ENCODE measurements at regions not wholly inside any gene's neighbourhood (a gene's known extent, or its start where the extent isn't known, plus 50 kb on each side); places are given as distances from the start of the nearest gene placed in this dataset.

DNA sequence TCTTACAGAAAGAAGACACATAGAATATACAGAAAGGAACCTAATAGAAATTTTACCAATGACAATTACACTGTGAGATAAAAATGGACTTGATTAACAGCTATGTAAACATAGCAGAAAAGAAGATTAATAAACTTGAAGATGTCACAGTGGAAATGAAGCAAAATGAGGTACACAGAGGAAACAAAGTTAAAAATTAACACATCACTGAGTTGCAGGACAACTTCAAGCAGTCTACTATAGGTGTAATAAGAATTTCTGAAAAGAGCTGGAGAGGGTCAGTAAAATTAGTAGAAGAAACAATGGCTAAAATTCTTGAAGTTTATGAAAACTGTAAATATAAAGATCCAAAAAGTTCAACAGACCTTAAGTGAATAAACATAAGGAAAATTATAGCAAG is 738.7 kb downstream of the C12orf50 start:
- no peak for DNase-seq (ENCODE audit: extremely low read depth, insufficient read length)
- TF ChIP-seq, protein P1, sequence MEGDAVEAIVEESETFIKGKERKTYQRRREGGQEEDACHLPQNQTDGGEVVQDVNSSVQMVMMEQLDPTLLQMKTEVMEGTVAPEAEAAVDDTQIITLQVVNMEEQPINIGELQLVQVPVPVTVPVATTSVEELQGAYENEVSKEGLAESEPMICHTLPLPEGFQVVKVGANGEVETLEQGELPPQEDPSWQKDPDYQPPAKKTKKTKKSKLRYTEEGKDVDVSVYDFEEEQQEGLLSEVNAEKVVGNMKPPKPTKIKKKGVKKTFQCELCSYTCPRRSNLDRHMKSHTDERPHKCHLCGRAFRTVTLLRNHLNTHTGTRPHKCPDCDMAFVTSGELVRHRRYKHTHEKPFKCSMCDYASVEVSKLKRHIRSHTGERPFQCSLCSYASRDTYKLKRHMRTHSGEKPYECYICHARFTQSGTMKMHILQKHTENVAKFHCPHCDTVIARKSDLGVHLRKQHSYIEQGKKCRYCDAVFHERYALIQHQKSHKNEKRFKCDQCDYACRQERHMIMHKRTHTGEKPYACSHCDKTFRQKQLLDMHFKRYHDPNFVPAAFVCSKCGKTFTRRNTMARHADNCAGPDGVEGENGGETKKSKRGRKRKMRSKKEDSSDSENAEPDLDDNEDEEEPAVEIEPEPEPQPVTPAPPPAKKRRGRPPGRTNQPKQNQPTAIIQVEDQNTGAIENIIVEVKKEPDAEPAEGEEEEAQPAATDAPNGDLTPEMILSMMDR (IDR thresholded peaks at IDR 0.05; ENCODE audit: insufficient read depth, low read length, poor library complexity, severe bottlenecking): no peak
- Histone ChIP-seq H3K27me3 (replicated peaks; ENCODE audit: control insufficient read depth, insufficient read depth, low read length) (no peaks in the 10 kb centered on the region), H3K4me3 (replicated peaks; ENCODE audit: low read depth, low read length) (no peak overlapping the region), H3K36me3 (ENCODE audit: control insufficient read depth, insufficient read depth, low read length) (no peaks in the 10 kb centered on the region)

DNA sequence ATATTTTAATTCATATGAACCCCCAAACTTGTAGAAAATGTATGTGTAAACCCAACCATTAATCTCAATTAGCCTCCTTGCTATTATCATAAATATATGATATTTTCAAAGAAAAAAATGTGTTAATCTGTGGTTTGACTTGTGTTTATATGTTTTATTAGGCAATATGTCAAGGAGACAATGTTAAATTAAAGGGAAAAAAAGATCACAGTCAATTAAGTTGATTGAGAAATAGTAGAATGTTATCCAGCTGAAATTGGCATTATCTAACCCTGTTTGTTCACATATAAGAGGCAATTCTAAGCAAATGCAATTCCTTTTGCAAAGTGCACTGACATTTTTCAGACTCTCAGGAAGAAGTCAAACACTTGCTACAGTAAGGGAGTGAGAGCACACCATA is 745.3 kb downstream of the C12orf50 start:
- Histone ChIP-seq H3K4me3 (replicated peaks; ENCODE audit: low read depth, low read length) (no peak overlapping the region), H3K36me3 (ENCODE audit: control insufficient read depth, insufficient read depth, low read length) (no peaks in the 10 kb centered on the region), H3K27me3 (replicated peaks; ENCODE audit: control insufficient read depth, insufficient read depth, low read length) (no peaks in the 10 kb centered on the region)
- DNase-seq (ENCODE audit: extremely low read depth, insufficient read length): no peak
- TF ChIP-seq, protein P1 (IDR thresholded peaks at IDR 0.05; ENCODE audit: insufficient read depth, low read length, poor library complexity, severe bottlenecking): no peak

DNA sequence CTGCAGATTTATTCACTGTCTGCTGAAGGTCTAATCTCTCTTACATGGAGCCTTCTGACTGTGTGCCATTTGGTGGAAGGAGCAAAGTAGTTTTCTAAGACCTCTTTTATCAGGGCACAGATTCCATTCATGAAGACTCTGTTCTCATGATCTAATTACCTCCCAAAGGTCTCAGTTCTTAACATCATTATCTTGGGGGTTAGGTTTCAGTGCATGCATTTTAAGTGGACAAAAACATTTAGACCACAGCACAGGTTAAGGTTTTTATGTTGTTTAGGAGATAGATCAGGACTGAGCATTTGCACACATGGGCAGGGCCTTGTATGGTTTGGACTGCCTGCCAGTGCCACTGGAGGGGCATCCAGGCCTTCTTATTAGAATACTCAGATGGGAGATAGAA is 746.1 kb downstream of the C12orf50 start:
- no peak for DNase-seq (ENCODE audit: extremely low read depth, insufficient read length)
- Histone ChIP-seq H3K36me3 (ENCODE audit: control insufficient read depth, insufficient read depth, low read length) (no peaks in the 10 kb centered on the region), H3K4me3 (replicated peaks; ENCODE audit: low read depth, low read length) (no peak overlapping the region), H3K27me3 (replicated peaks; ENCODE audit: control insufficient read depth, insufficient read depth, low read length) (no peaks in the 10 kb centered on the region)
- TF ChIP-seq, protein P1 (IDR thresholded peaks at IDR 0.05; ENCODE audit: insufficient read depth, low read length, poor library complexity, severe bottlenecking): no peak

DNA sequence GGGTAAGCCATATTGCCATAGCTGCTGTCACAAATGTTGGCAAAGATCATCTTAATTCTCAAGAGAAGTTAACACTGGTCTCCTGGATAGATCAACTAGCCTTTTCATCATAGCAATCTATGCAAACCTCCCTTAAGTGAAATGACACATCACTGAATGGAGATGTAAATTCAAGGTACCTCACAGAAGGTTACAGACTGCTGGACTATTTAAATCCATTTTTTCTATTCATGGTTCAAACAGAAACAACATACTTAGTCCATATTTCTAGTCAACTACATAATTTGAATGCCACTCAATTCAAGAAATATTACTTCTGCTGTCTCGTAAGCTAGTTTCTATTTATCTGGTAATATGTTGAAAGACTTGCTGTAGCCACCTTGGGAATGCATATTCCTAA is 748.3 kb downstream of the C12orf50 start:
- H3K36me3 ChIP-seq (ENCODE audit: control insufficient read depth, insufficient read depth, low read length): no peaks in the 10 kb centered on the region
- no peak overlapping the region for H3K4me3 ChIP-seq (replicated peaks; ENCODE audit: low read depth, low read length)
- TF ChIP-seq, protein P1 (IDR thresholded peaks at IDR 0.05; ENCODE audit: insufficient read depth, low read length, poor library complexity, severe bottlenecking): no peak
- DNase-seq (ENCODE audit: extremely low read depth, insufficient read length): peak; percentile 16
- H3K27me3 ChIP-seq (replicated peaks; ENCODE audit: control insufficient read depth, insufficient read depth, low read length): no peaks in the 10 kb centered on the region

DNA sequence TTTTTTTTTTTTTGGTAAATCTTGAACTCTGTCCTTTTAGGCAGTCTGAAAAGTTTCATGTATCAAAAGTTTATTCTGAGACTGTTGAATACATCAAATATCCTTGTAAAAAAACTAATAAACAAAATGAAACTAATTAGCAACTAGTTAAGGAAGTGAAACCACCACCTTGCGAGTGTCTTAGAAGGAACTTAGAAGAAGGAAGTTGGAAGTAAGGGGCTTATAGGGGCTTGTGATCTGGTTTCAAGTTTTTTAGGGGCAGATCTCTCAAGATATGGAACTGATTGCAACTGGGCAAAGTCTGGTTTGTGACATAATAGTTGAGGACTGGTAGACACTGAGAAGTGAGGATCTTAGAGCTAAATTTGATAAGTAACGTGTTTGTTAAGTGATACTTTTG is 748.8 kb downstream of the C12orf50 start:
- DNase-seq (ENCODE audit: extremely low read depth, insufficient read length): peak; percentile 20
- Histone ChIP-seq H3K27me3 (replicated peaks; ENCODE audit: control insufficient read depth, insufficient read depth, low read length) (no peaks in the 10 kb centered on the region), H3K4me3 (replicated peaks; ENCODE audit: low read depth, low read length) (no peak overlapping the region), H3K36me3 (ENCODE audit: control insufficient read depth, insufficient read depth, low read length) (no peaks in the 10 kb centered on the region)
- TF ChIP-seq, protein P1 (IDR thresholded peaks at IDR 0.05; ENCODE audit: insufficient read depth, low read length, poor library complexity, severe bottlenecking): no peak

DNA sequence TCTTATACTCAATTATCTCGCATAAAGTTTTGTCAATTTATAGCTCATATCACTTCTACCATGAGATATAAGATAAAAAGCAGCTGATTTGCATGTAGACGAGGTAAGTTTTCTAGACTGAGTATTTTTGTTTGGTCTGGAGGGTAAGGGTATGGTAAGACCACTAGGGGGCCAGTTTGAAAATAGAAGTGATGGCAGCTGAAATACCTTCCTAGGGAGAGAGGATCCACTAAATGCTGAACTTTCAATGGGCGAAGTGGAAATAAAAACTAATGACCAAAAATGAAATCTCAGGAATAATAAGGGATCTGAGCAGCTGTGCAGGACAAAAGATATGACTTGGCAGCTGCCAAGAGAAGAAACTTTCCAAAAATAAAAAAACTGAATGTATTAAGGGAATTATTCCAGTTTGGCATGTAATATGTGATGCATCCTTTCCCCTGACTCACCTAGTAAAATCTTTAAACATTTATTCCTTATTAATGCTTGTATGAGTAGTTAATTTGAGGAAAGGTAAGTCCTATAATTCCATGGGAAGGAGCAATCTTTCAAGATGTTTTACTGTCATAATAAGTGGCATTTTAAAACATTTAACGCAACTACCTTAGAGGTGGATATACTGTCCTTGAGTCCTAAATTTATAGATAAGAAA is 754.5 kb downstream of the C12orf50 start:
- no peak for DNase-seq (ENCODE audit: extremely low read depth, insufficient read length)
- Histone ChIP-seq H3K36me3 (ENCODE audit: control insufficient read depth, insufficient read depth, low read length) (no peaks in the 10 kb centered on the region), H3K27me3 (replicated peaks; ENCODE audit: control insufficient read depth, insufficient read depth, low read length) (no peaks in the 10 kb centered on the region), H3K4me3 (replicated peaks; ENCODE audit: low read depth, low read length) (no peak overlapping the region)
- TF ChIP-seq, protein P1 (IDR thresholded peaks at IDR 0.05; ENCODE audit: insufficient read depth, low read length, poor library complexity, severe bottlenecking): peak; percentile 21
